BLaER1 (cell line): ENCODE measurements at regions not wholly inside any gene's neighbourhood (a gene's known extent, or its start where the extent isn't known, plus 50 kb on each side); places are given as distances from the start of the nearest gene placed in this dataset.

Experiments used
- H3K27ac ChIP-seq: shearing (Covaris generic); formaldehyde crosslinking; 2 replicates; pipeline ENCODE4 v1.8.1; 2022
- H3K27me3 ChIP-seq: shearing (Covaris generic); formaldehyde crosslinking; 2 replicates; pipeline ENCODE4 v1.8.1; 2022
- H3K36me3 ChIP-seq: shearing (Covaris generic); formaldehyde crosslinking; 2 replicates; pipeline ENCODE4 v1.8.1; 2022
- H3K4me1 ChIP-seq: shearing (Covaris generic); formaldehyde crosslinking; 2 replicates; pipeline ENCODE4 v1.8.1; 2022
- H3K4me2 ChIP-seq: shearing (Covaris generic); formaldehyde crosslinking; 2 replicates; pipeline ENCODE4 v1.8.1; 2022
- H3K4me3 ChIP-seq: shearing (Covaris generic); formaldehyde crosslinking; 2 replicates; pipeline ENCODE4 v1.8.1; 2022
- H3K9ac ChIP-seq: shearing (Covaris generic); formaldehyde crosslinking; 2 replicates; pipeline ENCODE4 v1.8.1; 2022
- H3K9me3 ChIP-seq: shearing (Covaris generic); formaldehyde crosslinking; 2 replicates; pipeline ENCODE4 v1.8.1; 2022
- H4K20me1 ChIP-seq: shearing (Covaris generic); formaldehyde crosslinking; 2 replicates; pipeline ENCODE4 v1.8.1; 2022
- Cebpa-rat ChIP-seq: shearing (Covaris generic); IDR thresholded peaks from 2 replicates; pipeline ENCODE4 v1.8.1; 2022

DNA sequence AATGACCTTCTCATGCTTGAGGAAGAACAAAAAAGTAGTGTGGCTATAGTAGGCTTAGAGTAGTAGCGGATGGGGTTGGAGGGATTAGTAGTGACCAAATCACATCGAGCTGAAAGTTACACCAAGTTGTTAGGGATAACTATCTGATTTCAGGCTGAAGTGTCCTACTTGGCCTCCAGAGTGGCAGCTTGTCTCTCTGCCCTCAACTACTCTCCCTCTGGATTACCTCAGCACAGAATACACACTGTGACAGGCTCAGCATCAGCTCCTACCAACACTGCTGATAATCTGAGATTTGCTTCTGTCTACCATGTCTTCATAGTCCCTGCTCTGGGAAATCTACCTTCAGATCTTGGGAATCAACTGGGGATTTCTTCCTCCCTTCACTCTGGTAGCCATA lies 714.6 kb upstream of the GRAMD2B start:
- H3K4me3 ChIP-seq: no peak overlapping the region
- no peaks in the 10 kb centered on the region for H3K4me1 ChIP-seq
- no peaks in the 10 kb centered on the region for H3K36me3 ChIP-seq
- H4K20me1 ChIP-seq: no peaks in the 10 kb centered on the region
- TF ChIP-seq Cebpa-rat: no peak
- no peak overlapping the region for H3K9ac ChIP-seq
- H3K9me3 ChIP-seq: peaks cover 8% of the 10 kb centered on the region; the same call in 1 of the 2 replicates
- H3K27me3 ChIP-seq: no peaks in the 10 kb centered on the region
- H3K4me2 ChIP-seq: no peak overlapping the region
- no peak overlapping the region for H3K27ac ChIP-seq

DNA sequence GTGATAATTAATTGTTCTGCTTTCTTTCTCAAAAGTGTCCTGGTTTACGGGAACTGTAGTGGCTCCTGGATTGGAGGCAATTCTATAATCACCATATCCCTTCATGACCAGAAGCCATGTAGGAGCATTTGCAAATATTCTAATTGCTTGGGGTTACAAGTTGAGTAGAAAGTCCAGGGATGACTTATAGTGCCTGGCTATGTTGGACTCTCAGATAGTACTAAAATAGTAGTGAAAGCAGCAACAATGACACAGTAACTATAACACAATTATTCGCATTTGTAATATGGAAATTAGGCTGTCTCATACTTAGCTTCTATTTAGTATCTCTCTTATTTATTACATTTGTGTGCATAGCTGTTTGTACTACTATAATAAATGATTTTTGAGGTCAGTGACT lies 712.5 kb upstream of the GRAMD2B start:
- Histone ChIP-seq H3K27me3 (no peaks in the 10 kb centered on the region), H3K36me3 (no peaks in the 10 kb centered on the region), H3K4me2 (no peak overlapping the region), H3K4me1 (no peaks in the 10 kb centered on the region), H3K9me3 (no peaks in the 10 kb centered on the region), H3K27ac (no peak overlapping the region), H4K20me1 (no peaks in the 10 kb centered on the region), H3K9ac (no peak overlapping the region), H3K4me3 (no peak overlapping the region)
- TF ChIP-seq Cebpa-rat: no peak

DNA sequence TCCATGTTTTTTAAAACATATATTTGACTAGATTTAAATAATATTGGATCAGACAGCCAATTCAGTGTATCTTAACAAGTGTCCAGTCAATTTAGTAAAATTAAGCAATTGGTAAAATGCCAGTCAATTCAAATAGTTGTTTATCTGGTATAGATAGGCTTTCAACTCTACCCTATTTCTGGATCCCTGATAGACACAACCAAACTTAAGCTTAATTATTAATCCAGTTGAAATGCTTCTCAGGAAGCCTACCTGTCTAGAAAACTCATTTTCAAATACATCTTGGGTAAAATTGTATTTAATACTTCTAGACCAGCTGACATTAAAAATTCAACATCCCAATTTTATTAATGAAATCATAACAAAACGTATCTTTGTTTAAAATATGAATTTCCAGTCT lies 710.8 kb upstream of the GRAMD2B start:
- H3K4me1 ChIP-seq: no peaks in the 10 kb centered on the region
- no peak for TF ChIP-seq Cebpa-rat
- H3K27me3 ChIP-seq: no peaks in the 10 kb centered on the region
- no peaks in the 10 kb centered on the region for H4K20me1 ChIP-seq
- no peak overlapping the region for H3K4me2 ChIP-seq
- no peak overlapping the region for H3K9ac ChIP-seq
- no peak overlapping the region for H3K4me3 ChIP-seq
- H3K36me3 ChIP-seq: no peaks in the 10 kb centered on the region
- no peak overlapping the region for H3K27ac ChIP-seq
- no peaks in the 10 kb centered on the region for H3K9me3 ChIP-seq

DNA sequence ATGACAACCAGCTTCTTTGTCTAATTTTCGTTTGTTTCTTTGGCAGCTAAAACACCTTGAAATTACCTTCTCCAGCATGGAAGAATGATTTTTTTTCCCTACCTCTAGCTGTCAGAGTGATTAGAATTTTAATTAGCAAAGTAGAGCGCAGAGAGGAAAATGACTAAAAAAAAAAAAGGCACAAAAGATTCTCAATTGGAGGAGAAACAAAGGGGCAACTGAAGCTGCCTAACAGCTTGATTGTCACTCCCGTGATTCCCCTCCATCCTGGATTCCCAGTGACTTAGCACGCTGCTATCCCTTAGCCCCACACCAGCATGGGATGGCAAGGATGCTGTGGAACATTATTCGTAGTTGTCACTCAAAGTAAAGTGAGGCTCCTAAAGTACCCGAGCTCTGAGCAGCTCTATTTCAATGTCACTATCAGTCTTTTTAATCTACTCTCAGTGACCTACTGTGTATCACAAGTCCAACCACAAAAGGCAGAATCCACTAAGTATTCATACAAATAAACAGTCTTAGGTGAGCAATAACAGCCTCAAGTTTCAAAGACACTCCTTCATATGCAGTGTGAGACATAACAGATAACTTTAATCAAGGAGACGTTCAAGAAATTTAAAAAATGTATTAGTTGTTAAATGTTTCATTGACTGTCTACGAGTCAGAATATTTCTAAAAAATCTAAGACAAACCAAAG lies 710.0 kb upstream of the GRAMD2B start:
- H3K9me3 ChIP-seq: no peaks in the 10 kb centered on the region
- no peak for TF ChIP-seq Cebpa-rat
- H4K20me1 ChIP-seq: no peaks in the 10 kb centered on the region
- H3K4me3 ChIP-seq: no peak overlapping the region
- no peak overlapping the region for H3K9ac ChIP-seq
- no peaks in the 10 kb centered on the region for H3K4me1 ChIP-seq
- H3K27ac ChIP-seq: no peak overlapping the region
- no peaks in the 10 kb centered on the region for H3K36me3 ChIP-seq
- no peaks in the 10 kb centered on the region for H3K27me3 ChIP-seq
- H3K4me2 ChIP-seq: no peak overlapping the region

DNA sequence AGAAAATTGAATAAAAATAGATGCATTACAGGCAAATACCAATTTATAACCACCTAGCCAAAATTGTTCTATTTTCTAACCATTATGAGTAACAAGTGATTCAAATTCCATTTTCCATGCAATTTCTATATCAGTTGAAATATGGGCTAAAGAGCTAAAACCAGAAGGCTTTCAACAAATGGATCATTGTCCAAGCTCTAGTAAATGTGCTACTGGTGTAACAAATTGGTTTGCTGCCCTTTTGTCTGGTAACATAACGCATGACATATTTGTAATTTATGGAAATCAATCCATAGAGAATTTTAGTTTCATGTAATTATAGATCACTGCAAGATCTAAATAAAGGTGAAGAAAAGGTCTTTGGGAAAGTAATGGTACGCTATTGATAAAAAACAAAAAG lies 708.0 kb upstream of the GRAMD2B start:
- H3K9me3 ChIP-seq: no peaks in the 10 kb centered on the region
- H4K20me1 ChIP-seq: no peaks in the 10 kb centered on the region
- no peaks in the 10 kb centered on the region for H3K27me3 ChIP-seq
- no peak for TF ChIP-seq Cebpa-rat
- H3K4me1 ChIP-seq: no peaks in the 10 kb centered on the region
- no peak overlapping the region for H3K4me3 ChIP-seq
- no peak overlapping the region for H3K9ac ChIP-seq
- no peak overlapping the region for H3K27ac ChIP-seq
- H3K36me3 ChIP-seq: no peaks in the 10 kb centered on the region
- H3K4me2 ChIP-seq: no peak overlapping the region

DNA sequence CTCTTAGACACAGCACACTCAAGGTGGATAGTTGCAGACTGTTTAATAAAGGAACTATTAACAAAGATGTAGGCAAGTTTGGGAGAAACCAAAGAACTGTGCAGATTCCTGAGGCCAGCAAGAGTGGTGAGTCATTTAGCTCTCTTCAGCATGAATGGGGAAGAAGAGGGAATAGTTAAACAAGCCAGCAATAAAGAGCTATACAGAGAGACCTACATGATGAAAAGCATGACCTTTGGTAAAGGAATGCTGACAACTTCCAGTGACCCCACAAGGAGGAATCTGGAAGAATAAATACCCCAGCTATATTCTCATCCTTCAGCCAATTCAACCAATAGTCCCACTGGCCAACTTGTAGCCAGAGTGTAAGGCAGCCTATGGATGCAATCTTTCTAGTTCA lies 706.0 kb upstream of the GRAMD2B start:
- Histone ChIP-seq H3K4me3 (no peak overlapping the region), H3K4me2 (no peak overlapping the region), H4K20me1 (no peaks in the 10 kb centered on the region), H3K36me3 (no peaks in the 10 kb centered on the region), H3K27ac (no peak overlapping the region), H3K27me3 (no peaks in the 10 kb centered on the region), H3K9me3 (no peaks in the 10 kb centered on the region), H3K4me1 (no peaks in the 10 kb centered on the region), H3K9ac (no peak overlapping the region)
- no peak for TF ChIP-seq Cebpa-rat

DNA sequence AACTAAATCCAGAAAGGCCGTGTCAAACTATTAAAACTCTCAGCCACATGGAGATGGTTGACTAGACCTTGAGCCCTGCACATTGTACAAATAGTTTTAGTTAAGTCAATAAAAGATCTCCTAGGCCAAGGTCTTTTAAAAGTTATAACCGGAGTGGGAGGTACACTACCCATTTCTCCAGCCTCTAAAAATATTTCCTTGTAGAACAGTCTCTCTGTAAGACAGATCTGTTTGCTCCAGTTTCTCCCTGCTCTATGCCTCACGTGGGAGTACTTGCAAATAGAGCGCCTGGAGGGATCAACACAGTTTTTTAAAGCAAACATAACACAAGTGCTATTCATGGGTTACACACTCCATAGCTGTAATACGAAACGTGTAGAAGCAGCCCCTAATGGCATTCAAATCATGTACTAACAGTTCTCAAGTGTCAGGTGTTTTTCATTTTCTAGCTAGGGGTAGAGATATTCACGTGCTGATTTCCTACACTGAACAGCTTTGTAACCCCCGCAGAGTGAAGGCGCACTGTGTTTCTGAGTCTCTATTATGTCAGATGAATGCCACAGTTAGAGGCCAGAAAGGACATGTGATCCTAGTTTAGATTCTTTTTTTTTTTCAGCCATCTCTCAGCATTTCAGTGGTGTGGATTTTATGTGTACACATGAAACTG lies 703.4 kb upstream of the GRAMD2B start:
- Histone ChIP-seq H3K4me1 (no peaks in the 10 kb centered on the region), H3K4me3 (no peak overlapping the region), H3K27me3 (no peaks in the 10 kb centered on the region), H3K9ac (no peak overlapping the region), H3K36me3 (no peaks in the 10 kb centered on the region), H4K20me1 (no peaks in the 10 kb centered on the region), H3K9me3 (no peaks in the 10 kb centered on the region), H3K27ac (no peak overlapping the region), H3K4me2 (no peak overlapping the region)
- TF ChIP-seq Cebpa-rat: no peak

DNA sequence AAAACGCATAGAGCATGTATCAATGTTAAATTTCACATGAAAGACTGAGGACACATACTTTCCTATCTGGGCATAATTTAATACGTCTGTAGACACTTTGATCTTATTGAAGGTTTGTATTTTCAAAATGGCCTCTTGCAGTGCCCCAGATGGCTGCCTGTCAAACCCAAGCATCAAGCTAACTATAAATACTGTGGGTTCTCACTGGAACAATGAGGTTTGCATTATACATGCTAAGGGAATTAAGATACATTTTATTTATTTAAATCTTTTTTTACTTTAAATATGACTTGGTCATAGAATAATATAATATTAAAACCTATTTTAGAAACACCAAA lies 702.9 kb upstream of the GRAMD2B start:
- no peak overlapping the region for H3K4me2 ChIP-seq
- TF ChIP-seq Cebpa-rat: no peak
- no peak overlapping the region for H3K4me3 ChIP-seq
- H3K9me3 ChIP-seq: no peaks in the 10 kb centered on the region
- H3K27ac ChIP-seq: no peak overlapping the region
- no peaks in the 10 kb centered on the region for H3K36me3 ChIP-seq
- no peak overlapping the region for H3K9ac ChIP-seq
- H3K27me3 ChIP-seq: no peaks in the 10 kb centered on the region
- no peaks in the 10 kb centered on the region for H4K20me1 ChIP-seq
- no peaks in the 10 kb centered on the region for H3K4me1 ChIP-seq

DNA sequence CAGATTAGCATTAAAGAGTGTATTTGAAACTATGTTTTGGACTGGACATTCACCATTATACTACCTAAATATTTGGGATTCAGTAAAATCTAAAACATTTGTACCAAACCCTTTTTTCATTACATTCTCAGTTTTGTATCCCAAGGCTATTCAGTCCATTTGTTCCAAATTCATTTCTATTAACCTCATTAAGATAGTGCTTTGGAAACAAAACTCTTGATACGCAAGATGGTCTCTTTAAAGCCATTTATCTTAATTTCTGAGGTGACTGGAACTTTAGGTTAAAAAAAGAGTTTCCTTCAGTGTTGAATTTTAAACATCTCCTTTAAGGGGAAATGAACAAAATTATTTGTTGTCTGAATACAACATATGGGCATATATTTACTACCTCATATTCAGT lies 702.5 kb upstream of the GRAMD2B start:
- H3K4me2 ChIP-seq: no peak overlapping the region
- no peaks in the 10 kb centered on the region for H4K20me1 ChIP-seq
- no peak overlapping the region for H3K4me3 ChIP-seq
- H3K4me1 ChIP-seq: no peaks in the 10 kb centered on the region
- H3K27me3 ChIP-seq: no peaks in the 10 kb centered on the region
- H3K9me3 ChIP-seq: no peaks in the 10 kb centered on the region
- H3K27ac ChIP-seq: no peak overlapping the region
- H3K9ac ChIP-seq: no peak overlapping the region
- TF ChIP-seq Cebpa-rat: no peak
- H3K36me3 ChIP-seq: no peaks in the 10 kb centered on the region

GRCh38 chr5:125722550-125722949 lies 700.7 kb upstream of the GRAMD2B start:
- Histone ChIP-seq H3K27ac (no peak overlapping the region), H3K4me1 (no peaks in the 10 kb centered on the region), H3K9ac (no peak overlapping the region), H3K4me2 (no peak overlapping the region), H3K36me3 (no peaks in the 10 kb centered on the region), H3K27me3 (no peaks in the 10 kb centered on the region), H3K9me3 (no peaks in the 10 kb centered on the region), H3K4me3 (no peak overlapping the region), H4K20me1 (no peaks in the 10 kb centered on the region)
- TF ChIP-seq Cebpa-rat: no peak
